Adrenal gland (tissue), 5 donors: ENCODE measurements at regions not wholly inside any gene's neighbourhood (a gene's known extent, or its start where the extent isn't known, plus 50 kb on each side); places are given as distances from the start of the nearest gene placed in this dataset.

Experiments used
- POLR2A ChIP-seq, 2 donors: fragments of 450-650 bp; IDR thresholded peaks; one replicate each; pipeline ENCODE4 v1.6.1; 2017; ENCODE audit warnings: antibody characterized with exemption in 2 of 2, mild to moderate bottlenecking in 2 of 2, moderate library complexity in 1 of 2
- TF ChIP-seq, protein P1 (sequence below), 6 experiments: fragments of 450-650 bp in 4 of 6; fragments of 200-600 bp in 2 of 6; sonication (generic) in 1 of 6; IDR thresholded peaks; 1 replicate in 5 of 6; 2 replicates in 1 of 6; pipeline versions ENCODE4 v1.5.1 to v1.8.0; 2016 to 2021; ENCODE audit warnings: antibody characterized with exemption in 6 of 6, mild to moderate bottlenecking in 2 of 6, moderate library complexity in 1 of 6
- donor health status: DM: no; HTN: no; CAD: no.

DNA sequence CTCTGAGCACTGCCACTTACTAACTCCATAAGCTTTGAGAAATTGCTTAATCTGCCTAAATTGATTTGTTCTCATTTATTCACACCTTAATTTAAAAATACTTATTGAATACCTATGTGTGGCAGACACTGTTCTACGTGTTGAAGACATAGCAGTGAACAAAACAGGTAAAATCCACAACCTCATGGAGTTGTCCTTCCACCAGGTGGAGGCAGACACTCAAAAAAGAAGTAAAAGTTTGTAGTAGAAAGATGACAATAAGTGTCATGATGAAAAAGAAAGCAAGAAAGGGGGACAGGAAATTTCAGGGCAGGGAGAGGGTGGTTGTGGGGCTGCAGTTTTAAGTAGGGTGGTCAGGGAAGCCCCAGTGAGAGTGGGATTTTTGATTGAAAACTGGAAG lies 94.9 kb downstream of the SREK1 start:
- TF ChIP-seq, protein P1, sequence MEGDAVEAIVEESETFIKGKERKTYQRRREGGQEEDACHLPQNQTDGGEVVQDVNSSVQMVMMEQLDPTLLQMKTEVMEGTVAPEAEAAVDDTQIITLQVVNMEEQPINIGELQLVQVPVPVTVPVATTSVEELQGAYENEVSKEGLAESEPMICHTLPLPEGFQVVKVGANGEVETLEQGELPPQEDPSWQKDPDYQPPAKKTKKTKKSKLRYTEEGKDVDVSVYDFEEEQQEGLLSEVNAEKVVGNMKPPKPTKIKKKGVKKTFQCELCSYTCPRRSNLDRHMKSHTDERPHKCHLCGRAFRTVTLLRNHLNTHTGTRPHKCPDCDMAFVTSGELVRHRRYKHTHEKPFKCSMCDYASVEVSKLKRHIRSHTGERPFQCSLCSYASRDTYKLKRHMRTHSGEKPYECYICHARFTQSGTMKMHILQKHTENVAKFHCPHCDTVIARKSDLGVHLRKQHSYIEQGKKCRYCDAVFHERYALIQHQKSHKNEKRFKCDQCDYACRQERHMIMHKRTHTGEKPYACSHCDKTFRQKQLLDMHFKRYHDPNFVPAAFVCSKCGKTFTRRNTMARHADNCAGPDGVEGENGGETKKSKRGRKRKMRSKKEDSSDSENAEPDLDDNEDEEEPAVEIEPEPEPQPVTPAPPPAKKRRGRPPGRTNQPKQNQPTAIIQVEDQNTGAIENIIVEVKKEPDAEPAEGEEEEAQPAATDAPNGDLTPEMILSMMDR (IDR thresholded peaks at IDR 0.05), result no peak
- no peak for TF ChIP-seq POLR2A (IDR thresholded peaks at IDR 0.05)
